ENCODE measurements at regions not wholly inside any gene's neighbourhood (a gene's known extent, or its start where the extent isn't known, plus 50 kb on each side); places are given as distances from the start of the nearest gene placed in this dataset.

GRCh38 chr5:165863239-165863638 lies 2357.8 kb downstream of the MAT2B start:
- TF ChIP-seq CTCF (IDR thresholded peaks at IDR 0.05) (no peak), POLR2A (IDR thresholded peaks at IDR 0.05) (no peak)

Measured in thyroid gland (tissue), 4 donors.